Head of caudate nucleus (tissue), 42 donors: ENCODE measurements at regions not wholly inside any gene's neighbourhood (a gene's known extent, or its start where the extent isn't known, plus 50 kb on each side); places are given as distances from the start of the nearest gene placed in this dataset.
"Not testable (repeated sequence)": the region's sequence is repeated elsewhere in the genome, so short reads cannot be mapped to it uniquely, and the experiment has no call there.

Source experiments
- DNase-seq, 42 donors: peaks; one replicate each; pipeline versions ENCODE4 v3.0.0 to v3.0.0-alpha.2; 2020 to 2021; ENCODE audit warnings: mixed read lengths in 7 of 42
- intact Hi-C: fragments of 100-400 bp; cut with DNase I; formaldehyde crosslinking; loops from one replicate; pipeline ENCODE4 v1.15.0; 2022

GRCh38 chr4:114034189-114034588 is 54.7 kb upstream of the ARSJ start:
- intact Hi-C loops = no loop called here
- no peak for DNase-seq

GRCh38 chr4:114036426-114036825 is 57.0 kb upstream of the ARSJ start:
- intact Hi-C loops = no loop called here

GRCh38 chr4:114036864-114037263 is 57.4 kb upstream of the ARSJ start:
- intact Hi-C loops = no loop called here
- DNase-seq = no peak

More at GRCh38 chr4:114036426-114036825, 57.0 kb upstream of the ARSJ start:
- DNase-seq = peak in 16 of 42 donors; percentile 1 to 70 (median 18)

- DNase-seq = no peak
- intact Hi-C loops = no loop called here
Measured at GRCh38 chr4:114037988-114038387, 58.5 kb upstream of the ARSJ start.

GRCh38 chr4:114038762-114039387 is 59.4 kb upstream of the ARSJ start:
- intact Hi-C loops = no loop called here
- DNase-seq = no peak

- intact Hi-C loops = no loop called here
- DNase-seq = no peak
Measured at GRCh38 chr4:114040319-114041116, 61.1 kb upstream of the ARSJ start.

- DNase-seq = no peak
- intact Hi-C loops = no loop called here
Measured at GRCh38 chr4:114041117-114041475, 61.6 kb upstream of the ARSJ start.

GRCh38 chr4:114043116-114043515 is 63.7 kb upstream of the ARSJ start:
- no peak for DNase-seq
- intact Hi-C loops = no loop called here

GRCh38 chr4:114044351-114044750 is 64.9 kb upstream of the ARSJ start:
- intact Hi-C loops, DNase-seq: not testable (repeated sequence)

- intact Hi-C loops = no loop called here
- DNase-seq = no peak
Measured at GRCh38 chr4:114046331-114046730, 66.9 kb upstream of the ARSJ start.

GRCh38 chr4:114048154-114048553 is 68.7 kb upstream of the ARSJ start:
- intact Hi-C loops, DNase-seq: not testable (repeated sequence)

- intact Hi-C loops = no loop called here
Measured at GRCh38 chr4:114052227-114052626, 72.8 kb upstream of the ARSJ start.

GRCh38 chr4:114056599-114056998 is 77.2 kb upstream of the ARSJ start:
- intact Hi-C loops = no loop called here
- DNase-seq = no peak

More at GRCh38 chr4:114052227-114052626, 72.8 kb upstream of the ARSJ start:
- DNase-seq = no peak

- intact Hi-C loops = no loop called here
- no peak for DNase-seq
Measured at GRCh38 chr4:114057746-114058145, 78.3 kb upstream of the ARSJ start.

GRCh38 chr4:114062499-114062898 is 83.1 kb upstream of the ARSJ start:
- DNase-seq = no peak
- intact Hi-C loops = no loop called here

GRCh38 chr4:114072781-114073180 is 93.3 kb upstream of the ARSJ start:
- intact Hi-C loops = no loop called here
- no peak for DNase-seq

GRCh38 chr4:114076899-114077570 is 97.6 kb upstream of the ARSJ start:
- intact Hi-C loops = no loop called here
- DNase-seq = no peak

- DNase-seq = no peak
- intact Hi-C loops = no loop called here
Measured at GRCh38 chr4:114077610-114078009, 98.2 kb upstream of the ARSJ start.

- DNase-seq = no peak
- intact Hi-C loops = no loop called here
Measured at GRCh38 chr4:114078636-114079035, 99.2 kb upstream of the ARSJ start.

- intact Hi-C loops = no loop called here
- DNase-seq = no peak
Measured at GRCh38 chr4:114081783-114082182, 102.3 kb upstream of the ARSJ start.
